GM10266 (cell line): ENCODE measurements at regions not wholly inside any gene's neighbourhood (a gene's known extent, or its start where the extent isn't known, plus 50 kb on each side); places are given as distances from the start of the nearest gene placed in this dataset.

ENCODE experiments used
- DNase-seq: peaks from one replicate; pipeline ENCODE4 v3.0.0; 2012; ENCODE audit errors: extremely low spot score
- TF ChIP-seq, protein P1 (sequence below): IDR thresholded peaks from 2 replicates; pipeline ENCODE4 v1.5.1; 2012; ENCODE audit warnings: mild to moderate bottlenecking, low read depth; ENCODE audit not compliant: control insufficient read depth, insufficient read depth; ENCODE audit errors: missing control alignments

DNA sequence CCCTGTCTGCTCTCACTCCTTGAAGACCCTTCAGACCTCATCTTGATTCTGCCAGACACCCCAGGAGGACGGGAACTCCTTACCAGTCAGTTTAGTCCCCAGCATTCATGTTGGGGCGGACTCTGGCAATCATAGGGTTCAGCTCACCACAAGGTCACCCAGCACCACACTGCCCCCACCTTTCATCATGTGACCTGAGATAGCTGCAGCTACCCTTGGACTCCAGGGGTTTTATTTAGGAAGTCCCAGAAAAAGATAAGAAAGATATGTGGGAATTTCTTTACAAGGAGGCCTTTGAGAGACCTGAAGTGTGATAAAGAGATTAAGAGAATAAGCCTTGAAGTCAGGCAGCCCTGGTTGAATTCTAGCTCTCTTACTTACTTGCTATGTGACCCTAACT is 59.8 kb upstream of the NLK start:
- DNase-seq: no peak
- TF ChIP-seq, protein P1, sequence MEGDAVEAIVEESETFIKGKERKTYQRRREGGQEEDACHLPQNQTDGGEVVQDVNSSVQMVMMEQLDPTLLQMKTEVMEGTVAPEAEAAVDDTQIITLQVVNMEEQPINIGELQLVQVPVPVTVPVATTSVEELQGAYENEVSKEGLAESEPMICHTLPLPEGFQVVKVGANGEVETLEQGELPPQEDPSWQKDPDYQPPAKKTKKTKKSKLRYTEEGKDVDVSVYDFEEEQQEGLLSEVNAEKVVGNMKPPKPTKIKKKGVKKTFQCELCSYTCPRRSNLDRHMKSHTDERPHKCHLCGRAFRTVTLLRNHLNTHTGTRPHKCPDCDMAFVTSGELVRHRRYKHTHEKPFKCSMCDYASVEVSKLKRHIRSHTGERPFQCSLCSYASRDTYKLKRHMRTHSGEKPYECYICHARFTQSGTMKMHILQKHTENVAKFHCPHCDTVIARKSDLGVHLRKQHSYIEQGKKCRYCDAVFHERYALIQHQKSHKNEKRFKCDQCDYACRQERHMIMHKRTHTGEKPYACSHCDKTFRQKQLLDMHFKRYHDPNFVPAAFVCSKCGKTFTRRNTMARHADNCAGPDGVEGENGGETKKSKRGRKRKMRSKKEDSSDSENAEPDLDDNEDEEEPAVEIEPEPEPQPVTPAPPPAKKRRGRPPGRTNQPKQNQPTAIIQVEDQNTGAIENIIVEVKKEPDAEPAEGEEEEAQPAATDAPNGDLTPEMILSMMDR: no peak

DNA sequence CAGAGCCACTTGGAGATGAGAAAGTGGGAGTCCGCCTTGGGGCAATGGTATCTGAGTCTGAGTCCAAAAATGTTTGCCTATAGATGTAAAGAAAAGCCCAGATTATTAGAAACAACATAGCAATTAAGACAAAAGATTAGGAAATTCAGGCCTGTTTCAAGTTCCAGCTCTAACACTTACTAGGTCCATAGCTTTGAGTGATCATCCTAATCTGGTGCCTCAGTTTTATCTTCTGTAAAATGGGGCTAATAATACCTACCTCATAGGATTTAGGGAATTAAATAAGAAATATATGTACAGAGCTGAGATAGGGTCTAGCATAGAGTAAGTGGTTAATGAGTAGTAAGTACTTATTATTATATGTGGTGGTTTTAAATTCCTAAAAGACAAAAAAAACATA is 58.6 kb upstream of the NLK start:
- TF ChIP-seq, protein P1: no peak

GRCh38 chr17:27984404-27984803 is 58.1 kb upstream of the NLK start:
- DNase-seq: no peak
- TF ChIP-seq, protein P1: no peak

More for the DNA sequence above, 58.6 kb upstream of the NLK start:
- DNase-seq: no peak

DNA sequence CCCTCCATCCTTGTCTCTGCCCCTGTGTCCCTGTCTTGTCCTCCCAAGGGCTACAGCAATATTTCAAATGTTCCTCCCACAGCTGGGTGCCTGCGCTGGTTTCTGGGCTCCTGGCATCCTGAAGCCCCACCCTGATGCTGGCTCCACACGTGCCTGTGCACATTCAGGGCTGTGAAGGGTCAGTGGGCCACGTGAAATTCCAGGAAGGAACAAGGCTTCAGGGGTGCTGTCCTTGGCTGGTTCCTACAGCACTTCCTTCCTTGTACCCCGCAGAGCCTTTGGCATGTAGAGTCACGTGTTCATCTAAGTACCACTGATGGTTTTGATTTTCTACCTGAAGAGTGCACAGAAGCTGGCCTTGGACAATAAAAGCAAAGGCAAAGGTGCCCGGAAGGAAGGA is 57.7 kb upstream of the NLK start:
- no peak for DNase-seq
- TF ChIP-seq, protein P1: no peak

DNA sequence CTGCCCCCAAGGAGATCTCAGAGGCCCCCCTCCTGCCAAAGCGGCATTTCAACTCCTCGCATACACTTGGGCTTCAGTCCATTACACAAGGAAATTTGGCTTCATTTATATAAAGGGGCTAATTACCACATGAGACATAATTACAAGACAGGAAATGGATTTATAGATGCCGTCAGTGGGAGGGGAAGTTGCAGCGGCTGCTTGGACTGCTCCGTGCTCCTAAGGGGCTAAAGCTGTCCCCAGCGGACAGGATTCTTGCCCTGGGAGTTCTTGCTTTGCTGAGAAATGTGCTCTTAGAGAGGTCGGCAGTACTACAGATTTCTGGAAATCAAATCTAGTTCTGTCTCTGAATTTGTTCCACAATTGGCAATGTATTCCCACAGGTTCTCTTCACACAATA is 57.2 kb upstream of the NLK start:
- DNase-seq: no peak
- TF ChIP-seq, protein P1: no peak

GRCh38 chr17:27985736-27986399 is 56.6 kb upstream of the NLK start:
- DNase-seq: no peak
- TF ChIP-seq, protein P1: no peak

- DNase-seq: no peak
- TF ChIP-seq, protein P1: no peak
These were observed 55.4 kb upstream of the NLK start for GRCh38 chr17:27986805-27987684.
